ENCODE measurements at regions not wholly inside any gene's neighbourhood (a gene's known extent, or its start where the extent isn't known, plus 50 kb on each side); places are given as distances from the start of the nearest gene placed in this dataset.

DNA sequence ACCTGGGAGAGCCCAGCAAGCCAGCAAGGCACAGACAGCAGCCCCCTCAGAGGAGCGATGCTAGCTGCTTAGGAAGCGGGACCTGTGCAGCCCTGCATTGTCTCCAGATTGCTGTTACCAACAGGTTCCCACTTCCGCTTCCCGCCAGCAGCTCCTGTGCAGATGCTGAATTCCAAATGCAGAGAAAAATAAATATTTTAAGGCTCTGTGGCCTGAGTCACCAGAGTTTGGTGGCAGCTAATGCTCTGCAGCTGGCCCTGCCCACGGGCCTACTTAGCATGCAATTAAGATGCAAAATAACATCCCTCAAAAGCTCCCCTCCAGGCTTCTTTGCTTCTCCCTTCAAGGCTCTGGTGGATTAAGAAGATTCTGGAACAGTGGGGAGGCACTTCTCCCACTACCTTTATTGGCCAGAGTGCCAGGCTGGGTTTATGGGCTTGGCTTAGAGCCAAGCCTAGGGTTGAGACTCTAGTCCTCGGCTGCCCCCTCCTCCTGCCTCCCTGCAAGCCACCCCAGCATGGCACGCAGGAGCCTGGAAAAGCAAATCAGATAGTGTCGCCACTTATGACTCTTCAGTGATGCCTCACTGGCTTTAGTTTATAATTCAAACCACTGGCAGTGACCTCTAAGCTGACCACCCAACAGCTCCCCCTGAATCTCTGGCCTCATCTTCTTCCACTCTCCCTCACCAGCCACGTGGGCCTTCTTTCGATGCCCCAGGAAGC, 207.1 kb upstream of the ZC3H12A start:
- Mint-ChIP-seq H3K4me1 (no peaks in the 10 kb centered on the region), H3K36me3 (no peaks in the 10 kb centered on the region), H3K27ac (no peak overlapping the region), H3K27me3 (peaks cover 5% of the 10 kb centered on the region), H3K9me3 (no peaks in the 10 kb centered on the region), H3K4me3 (no peak overlapping the region)
- ATAC-seq (ENCODE audit: low read depth), result no peak
- no peak for DNase-seq
- POLR2A ChIA-PET, result no interaction called here

DNA sequence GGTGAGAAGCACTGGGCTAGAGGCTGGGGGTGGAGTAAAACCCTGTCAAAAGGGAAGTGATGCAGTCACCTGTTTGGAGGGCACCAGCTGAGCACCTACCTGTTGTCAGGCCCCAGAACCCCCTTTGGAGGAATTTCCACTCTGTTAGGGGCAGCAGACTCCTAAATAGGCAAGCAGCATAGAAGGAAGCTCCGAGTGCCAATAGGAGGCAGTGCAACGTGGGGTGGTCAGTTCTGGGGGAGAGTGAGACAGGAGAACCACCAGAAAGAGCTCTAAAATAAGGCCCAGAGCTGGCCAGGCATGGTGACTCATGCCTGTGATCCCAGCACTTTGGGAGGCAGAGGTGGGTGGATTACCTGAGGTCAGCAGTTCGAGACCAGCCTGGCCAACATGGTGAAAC, 203.7 kb upstream of the ZC3H12A start:
- Mint-ChIP-seq H3K27me3 (peaks cover 5% of the 10 kb centered on the region), H3K9me3 (no peaks in the 10 kb centered on the region), H3K36me3 (no peaks in the 10 kb centered on the region), H3K4me1 (no peaks in the 10 kb centered on the region), H3K4me3 (no peak overlapping the region), H3K27ac (no peak overlapping the region)
- POLR2A ChIA-PET, result no interaction called here
- ATAC-seq (ENCODE audit: low read depth) (no peak), DNase-seq (no peak)

DNA sequence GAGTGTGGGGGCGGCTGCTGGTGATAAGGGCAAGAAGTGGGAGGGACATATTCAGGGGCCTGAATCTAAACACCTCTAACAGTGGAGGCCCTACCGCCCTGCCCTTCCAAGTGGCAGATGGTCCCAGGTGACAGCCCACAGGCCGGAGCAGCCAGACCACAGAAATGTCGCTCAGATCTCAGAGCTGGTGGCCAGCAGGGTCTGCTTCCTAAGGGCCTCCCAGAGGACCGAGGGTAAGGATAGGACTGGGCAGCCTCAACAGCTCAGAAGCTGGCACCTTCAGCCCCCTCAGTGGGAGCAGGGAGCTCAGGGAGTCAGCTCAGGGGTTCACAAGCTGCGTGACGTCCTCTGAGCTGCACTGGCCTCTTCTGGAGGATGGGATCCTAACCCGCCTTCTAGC, 201.8 kb upstream of the ZC3H12A start:
- Mint-ChIP-seq H3K27ac (no peak overlapping the region), H3K4me3 (no peak overlapping the region), H3K9me3 (no peaks in the 10 kb centered on the region), H3K27me3 (peaks cover 8% of the 10 kb centered on the region), H3K4me1 (no peaks in the 10 kb centered on the region), H3K36me3 (no peaks in the 10 kb centered on the region)
- ATAC-seq (ENCODE audit: low read depth) (no peak), DNase-seq (no peak)
- POLR2A ChIA-PET, result no interaction called here

DNA sequence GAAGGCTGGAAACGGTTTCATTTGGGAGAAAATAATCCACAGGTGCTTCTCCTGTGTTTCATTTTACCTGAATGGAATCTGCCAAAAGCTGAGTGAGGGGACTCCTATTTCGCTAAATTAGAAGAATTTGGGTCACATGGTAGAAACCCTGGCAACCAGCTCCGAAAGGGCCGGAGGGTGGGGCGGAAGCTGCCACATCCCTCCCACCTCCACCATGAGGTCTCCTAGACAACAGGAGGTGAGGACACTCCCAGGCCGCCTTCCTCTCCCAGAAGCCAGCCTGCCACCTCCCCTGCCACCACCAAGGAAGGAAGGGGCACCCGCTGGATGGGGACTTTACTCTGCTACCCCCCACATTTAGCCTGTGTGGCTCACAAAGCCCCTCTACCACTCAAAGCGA, 199.9 kb upstream of the ZC3H12A start:
- peaks cover 11% of the 10 kb centered on the region for H3K27me3 Mint-ChIP-seq
- no peak for DNase-seq
- POLR2A ChIA-PET, result no interaction called here
- no peak for ATAC-seq (ENCODE audit: low read depth)
- H3K36me3 Mint-ChIP-seq, result no peaks in the 10 kb centered on the region
- no peaks in the 10 kb centered on the region for H3K4me1 Mint-ChIP-seq
- H3K27ac Mint-ChIP-seq, result no peak overlapping the region
- no peak overlapping the region for H3K4me3 Mint-ChIP-seq
- no peaks in the 10 kb centered on the region for H3K9me3 Mint-ChIP-seq

DNA sequence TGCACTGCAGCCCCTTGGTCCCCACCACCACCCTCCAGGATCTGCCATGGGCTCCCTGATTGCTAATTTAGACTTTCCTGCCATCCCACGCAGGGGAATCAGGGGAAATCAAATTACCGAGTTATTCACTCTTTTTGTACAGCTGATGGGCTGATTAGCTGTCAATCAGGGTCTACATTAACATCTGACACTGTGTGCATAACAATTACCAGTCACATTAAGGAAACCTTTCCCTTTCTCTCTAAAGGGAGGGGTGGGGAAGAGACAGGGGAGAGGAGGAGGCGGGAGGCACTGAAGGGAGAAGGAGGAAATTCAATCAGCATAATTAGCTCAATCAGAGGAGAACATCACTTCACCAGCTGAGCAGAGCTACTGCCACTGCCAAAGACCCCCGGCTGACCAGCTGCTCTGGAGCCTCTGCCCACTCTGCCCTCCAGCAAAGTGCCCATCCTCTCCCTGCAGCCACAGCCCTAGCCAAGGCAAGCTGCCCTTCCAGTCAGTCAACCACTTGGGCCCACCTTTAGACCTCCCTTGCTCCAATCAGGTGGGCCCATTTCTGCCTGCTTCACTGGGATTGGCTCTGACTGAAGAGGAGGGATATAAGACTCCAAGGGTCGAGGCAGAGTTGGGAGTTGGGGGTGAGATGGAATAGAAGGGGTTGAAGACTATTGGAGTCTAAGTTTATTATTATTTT, 199.3 kb upstream of the ZC3H12A start:
- Mint-ChIP-seq H3K4me1 (no peaks in the 10 kb centered on the region), H3K4me3 (no peak overlapping the region), H3K36me3 (no peaks in the 10 kb centered on the region), H3K27me3 (peaks cover 9% of the 10 kb centered on the region), H3K27ac (no peak overlapping the region), H3K9me3 (no peaks in the 10 kb centered on the region)
- ATAC-seq (ENCODE audit: low read depth) (no peak), DNase-seq (no peak)
- POLR2A ChIA-PET, result no interaction called here

DNA sequence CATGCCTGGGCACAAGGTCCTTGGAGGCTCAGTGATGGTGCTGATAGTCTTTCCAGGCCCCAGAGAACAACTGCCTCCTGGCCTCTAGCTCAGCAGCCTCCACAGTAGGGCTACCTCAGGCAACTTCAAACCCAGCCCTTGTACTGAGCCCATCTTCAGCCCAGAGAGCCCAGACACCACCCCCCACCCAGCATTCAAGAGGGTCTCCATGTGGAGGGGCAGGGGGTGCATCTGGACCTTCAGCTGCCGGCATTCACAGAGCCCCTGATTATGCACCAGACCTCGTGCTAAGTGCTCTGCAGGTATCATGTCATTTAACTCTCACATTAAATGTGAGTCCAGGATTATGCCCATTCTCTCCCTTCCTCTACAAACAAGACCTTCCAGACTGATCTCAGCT, 197.0 kb upstream of the ZC3H12A start:
- H3K9me3 Mint-ChIP-seq, result no peaks in the 10 kb centered on the region
- DNase-seq (no peak), ATAC-seq (ENCODE audit: low read depth) (no peak)
- no peak overlapping the region for H3K27ac Mint-ChIP-seq
- no peaks in the 10 kb centered on the region for H3K36me3 Mint-ChIP-seq
- H3K27me3 Mint-ChIP-seq, result peaks cover 9% of the 10 kb centered on the region
- POLR2A ChIA-PET, result no interaction called here
- no peak overlapping the region for H3K4me3 Mint-ChIP-seq
- H3K4me1 Mint-ChIP-seq, result no peaks in the 10 kb centered on the region

DNA sequence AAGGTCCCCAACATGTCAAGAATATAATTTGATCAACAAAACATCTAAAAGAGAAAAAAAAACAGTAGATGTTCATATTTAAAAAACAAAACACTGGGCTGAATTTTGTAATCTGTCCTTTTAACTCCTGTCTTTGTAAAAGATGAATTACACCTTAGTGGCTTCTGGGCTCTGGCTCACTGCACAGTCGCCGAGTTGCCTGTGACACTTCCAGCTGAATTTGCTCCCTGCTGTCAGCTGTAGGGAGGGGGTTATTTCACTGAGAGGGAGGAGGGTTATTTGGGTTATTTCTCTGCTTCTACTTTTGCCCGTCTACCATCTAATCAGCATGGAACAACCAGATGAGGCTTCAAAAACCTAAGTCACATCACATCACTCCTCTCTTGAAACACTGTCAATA, 193.0 kb upstream of the ZC3H12A start:
- H3K4me1 Mint-ChIP-seq, result no peaks in the 10 kb centered on the region
- H3K36me3 Mint-ChIP-seq, result no peaks in the 10 kb centered on the region
- no peak overlapping the region for H3K4me3 Mint-ChIP-seq
- DNase-seq (no peak), ATAC-seq (ENCODE audit: low read depth) (no peak)
- no peaks in the 10 kb centered on the region for H3K9me3 Mint-ChIP-seq
- H3K27ac Mint-ChIP-seq, result no peak overlapping the region
- peaks cover 13% of the 10 kb centered on the region for H3K27me3 Mint-ChIP-seq
- POLR2A ChIA-PET, result no interaction called here

DNA sequence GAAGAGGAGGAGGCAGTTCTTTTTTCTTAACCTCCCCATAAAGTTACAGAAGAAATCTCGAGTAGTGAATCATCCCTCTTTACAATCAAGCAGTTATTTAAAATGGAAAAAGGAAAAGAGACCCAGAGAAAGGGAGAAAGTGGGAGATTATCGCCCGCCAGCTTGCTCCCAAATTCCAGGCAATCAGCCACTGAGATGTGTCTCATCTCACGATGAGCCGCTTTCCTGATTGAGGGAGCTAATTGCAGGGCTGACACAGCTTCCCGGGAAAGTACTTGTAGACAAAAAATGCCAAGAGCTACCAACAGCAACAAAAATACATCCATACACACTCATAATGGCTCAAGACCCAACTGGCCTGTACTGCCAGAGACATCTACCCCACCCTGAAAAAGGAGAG, 191.6 kb upstream of the ZC3H12A start:
- POLR2A ChIA-PET, result no interaction called here
- H3K4me3 Mint-ChIP-seq, result no peak overlapping the region
- DNase-seq (no peak), ATAC-seq (ENCODE audit: low read depth) (no peak)
- H3K27ac Mint-ChIP-seq, result no peak overlapping the region
- H3K27me3 Mint-ChIP-seq, result peaks cover 13% of the 10 kb centered on the region
- H3K36me3 Mint-ChIP-seq, result no peaks in the 10 kb centered on the region
- no peaks in the 10 kb centered on the region for H3K9me3 Mint-ChIP-seq
- no peaks in the 10 kb centered on the region for H3K4me1 Mint-ChIP-seq

DNA sequence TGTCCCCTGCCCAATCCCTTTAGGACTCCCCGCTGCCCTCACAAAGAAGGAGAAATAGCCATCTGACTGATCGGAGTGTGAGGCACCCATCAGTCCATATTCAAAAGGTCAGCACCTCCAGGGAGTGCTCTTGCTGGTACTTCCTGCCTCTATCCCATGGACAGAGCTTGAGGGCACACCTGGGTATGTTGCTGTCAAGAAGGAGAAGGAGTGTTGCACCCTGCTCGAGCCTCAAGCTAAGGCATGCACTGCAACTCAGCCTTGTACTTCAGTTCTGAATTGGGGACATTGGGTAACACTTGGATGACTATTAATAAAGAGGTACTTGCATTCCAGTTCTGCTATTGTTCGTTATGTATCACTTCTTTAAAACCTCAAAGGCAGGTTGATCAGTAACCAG, 190.3 kb upstream of the ZC3H12A start:
- Mint-ChIP-seq H3K27ac (no peak overlapping the region), H3K9me3 (no peaks in the 10 kb centered on the region), H3K36me3 (no peaks in the 10 kb centered on the region), H3K4me3 (no peak overlapping the region), H3K4me1 (no peaks in the 10 kb centered on the region), H3K27me3 (peaks cover 10% of the 10 kb centered on the region)
- POLR2A ChIA-PET, result no interaction called here
- ATAC-seq (ENCODE audit: low read depth) (no peak), DNase-seq (no peak)

DNA sequence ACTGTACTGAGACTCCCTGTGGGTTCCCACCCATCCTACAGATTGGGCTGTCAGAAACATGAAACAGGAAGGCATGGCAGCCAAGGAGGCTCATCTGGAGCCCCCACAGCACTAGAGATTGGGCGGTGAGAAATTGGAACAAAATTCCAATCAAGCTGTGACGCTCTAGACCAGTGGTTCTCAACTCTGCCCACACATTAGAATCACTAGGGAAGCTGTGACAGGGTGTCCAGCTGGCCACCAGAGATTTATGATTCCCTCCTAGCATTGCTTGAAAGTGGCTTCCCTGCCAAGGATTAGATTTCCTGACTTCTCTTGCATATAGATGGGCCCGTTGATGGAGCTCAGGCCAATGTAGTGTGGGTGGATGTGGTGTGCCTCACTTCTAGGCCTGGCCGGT, 187.5 kb upstream of the ZC3H12A start:
- POLR2A ChIA-PET, result no interaction called here
- no peaks in the 10 kb centered on the region for H3K36me3 Mint-ChIP-seq
- H3K4me1 Mint-ChIP-seq, result no peaks in the 10 kb centered on the region
- DNase-seq (no peak), ATAC-seq (ENCODE audit: low read depth) (no peak)
- H3K4me3 Mint-ChIP-seq, result no peak overlapping the region
- H3K27me3 Mint-ChIP-seq, result peaks cover 13% of the 10 kb centered on the region
- no peak overlapping the region for H3K27ac Mint-ChIP-seq
- H3K9me3 Mint-ChIP-seq, result no peaks in the 10 kb centered on the region

DNA sequence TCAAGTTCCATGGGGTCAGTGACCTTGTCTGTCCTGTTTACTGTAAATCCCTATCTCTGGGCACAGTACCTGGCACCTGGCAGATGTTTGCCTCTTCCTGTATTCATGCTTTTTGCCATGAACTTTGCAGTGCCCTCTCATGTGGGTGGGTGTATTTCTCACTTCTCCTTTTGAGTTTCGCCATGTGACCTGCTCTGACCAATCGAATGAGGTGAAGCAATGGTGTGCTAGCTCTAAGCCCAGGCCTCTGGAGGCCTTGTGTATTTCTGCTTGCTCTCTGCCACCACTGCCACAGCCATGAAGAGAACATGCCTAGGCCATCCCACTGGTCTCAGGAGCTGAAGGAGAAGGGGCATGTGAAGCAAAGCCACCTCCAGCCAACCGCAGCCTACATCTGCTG, 185.5 kb upstream of the ZC3H12A start:
- Mint-ChIP-seq H3K4me1 (no peaks in the 10 kb centered on the region), H3K36me3 (no peaks in the 10 kb centered on the region), H3K27me3 (peaks cover 9% of the 10 kb centered on the region), H3K4me3 (no peak overlapping the region), H3K9me3 (no peaks in the 10 kb centered on the region), H3K27ac (no peak overlapping the region)
- ATAC-seq (ENCODE audit: low read depth) (no peak), DNase-seq (no peak)
- POLR2A ChIA-PET, result no interaction called here

DNA sequence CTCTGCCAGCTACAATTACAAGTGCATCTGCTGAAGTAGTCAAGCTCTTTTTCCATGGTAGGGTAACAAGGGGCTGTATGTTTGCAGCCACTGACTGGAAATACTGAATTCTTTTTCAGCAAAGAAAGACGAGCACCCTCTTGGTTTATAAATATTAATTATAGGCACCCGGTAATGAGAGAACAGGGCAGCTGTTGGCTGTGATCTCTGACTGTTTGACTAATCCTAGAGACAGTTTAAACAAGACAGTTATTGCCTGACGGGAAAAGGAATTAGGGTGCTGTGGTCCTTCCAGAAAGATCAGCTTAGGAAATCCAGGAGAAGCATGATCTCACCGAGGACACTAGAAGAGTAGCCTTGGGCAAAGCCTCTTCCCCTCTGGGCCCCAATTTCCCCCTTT, 183.7 kb upstream of the ZC3H12A start:
- Mint-ChIP-seq H3K27ac (no peak overlapping the region), H3K9me3 (no peaks in the 10 kb centered on the region), H3K36me3 (no peaks in the 10 kb centered on the region), H3K27me3 (peaks cover 11% of the 10 kb centered on the region), H3K4me1 (no peaks in the 10 kb centered on the region), H3K4me3 (no peak overlapping the region)
- ATAC-seq (ENCODE audit: low read depth) (no peak), DNase-seq (no peak)
- POLR2A ChIA-PET, result no interaction called here

DNA sequence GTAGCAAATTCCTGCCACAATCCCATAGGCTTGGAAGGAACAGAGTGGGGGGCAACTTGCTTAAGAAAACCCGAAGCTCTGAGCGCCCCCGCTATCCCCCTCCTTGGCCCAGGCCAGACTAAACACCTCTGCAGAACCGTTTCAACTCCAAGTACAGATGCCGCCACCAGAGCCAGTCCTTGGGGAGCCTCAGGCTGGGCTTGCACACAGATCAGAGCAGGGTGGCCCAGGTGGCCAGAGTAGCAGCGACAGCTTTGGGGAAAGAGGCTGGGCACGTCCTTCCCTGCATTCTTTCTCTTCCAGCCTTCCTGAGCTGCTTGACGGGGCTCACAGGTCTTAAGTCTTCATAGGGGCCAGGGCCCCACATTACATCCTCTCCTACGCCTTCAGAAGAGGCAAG, 181.6 kb upstream of the ZC3H12A start:
- no peak for ATAC-seq (ENCODE audit: low read depth)
- Mint-ChIP-seq H3K27ac (no peak overlapping the region), H3K4me3 (no peak overlapping the region), H3K27me3 (peaks cover 7% of the 10 kb centered on the region), H3K9me3 (no peaks in the 10 kb centered on the region), H3K4me1 (no peaks in the 10 kb centered on the region), H3K36me3 (no peaks in the 10 kb centered on the region)
- POLR2A ChIA-PET, result no interaction called here
- DNase-seq, result no peak

DNA sequence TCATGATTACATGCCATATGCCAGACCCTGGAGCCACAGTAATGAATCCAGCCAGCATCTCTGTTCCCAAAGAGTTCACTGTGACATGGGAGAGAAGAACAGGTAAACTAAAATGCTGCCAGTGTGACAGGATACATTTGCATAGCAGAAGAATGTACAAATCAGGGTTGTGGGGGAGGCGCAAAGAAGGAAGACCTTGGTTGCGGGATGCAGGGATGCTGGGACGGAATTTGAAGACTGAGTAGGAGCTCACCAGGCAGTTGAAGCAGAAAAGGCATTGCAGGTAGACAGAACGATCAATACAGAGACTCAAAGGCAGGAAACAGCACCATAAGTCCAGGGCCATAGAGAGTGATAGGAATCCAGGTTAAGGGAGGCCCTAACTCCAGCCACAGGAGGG, 180.3 kb upstream of the ZC3H12A start:
- no peaks in the 10 kb centered on the region for H3K9me3 Mint-ChIP-seq
- POLR2A ChIA-PET, result no interaction called here
- H3K27ac Mint-ChIP-seq, result no peak overlapping the region
- no peak for DNase-seq
- no peaks in the 10 kb centered on the region for H3K36me3 Mint-ChIP-seq
- no peak for ATAC-seq (ENCODE audit: low read depth)
- peaks cover 7% of the 10 kb centered on the region for H3K27me3 Mint-ChIP-seq
- H3K4me3 Mint-ChIP-seq, result no peak overlapping the region
- no peaks in the 10 kb centered on the region for H3K4me1 Mint-ChIP-seq

Data from activated naive CD8-positive, alpha-beta T cell treated with anti-CD3 and anti-CD28 coated beads, Interleukin-2, amount 10 ng/mL, durations not matched to agents 7 days and 5 days (primary cell).